BJ (cell line): ENCODE measurements at regions not wholly inside any gene's neighbourhood (a gene's known extent, or its start where the extent isn't known, plus 50 kb on each side); places are given as distances from the start of the nearest gene placed in this dataset.

Experiments used
- CTCF ChIA-PET: fragments of 350-600 bp; formaldehyde crosslinking; extraction: SDS; loops from one replicate; lab custom pipeline; 2021; ENCODE audit warnings: antibody characterized with exemption, inconsistent platforms; lab: Yijun Ruan, JAX
- POLR2A ChIA-PET: fragments of 300-600 bp; sonication (Branson Sonifier 250); formaldehyde crosslinking; extraction: SDS; loops from one replicate; lab custom pipeline; 2021; ENCODE audit warnings: antibody characterized with exemption; lab: Charles Lee
- DNase-seq: peaks from one replicate; pipeline ENCODE4 v3.0.0-alpha.2; 2011; ENCODE audit warnings: low read depth
- H3K27me3 ChIP-seq: 2 replicates; pipeline ENCODE4 v1.6.0; 2011; ENCODE audit warnings: low read length; ENCODE audit not compliant: control insufficient read depth, insufficient read depth
- H3K36me3 ChIP-seq: 2 replicates; pipeline ENCODE4 v1.5.1; 2011; ENCODE audit warnings: low read length; ENCODE audit not compliant: control insufficient read depth, insufficient read depth
- H3K4me3 ChIP-seq: 2 replicates; pipeline ENCODE4 v1.5.1; 2011; ENCODE audit warnings: low read depth, mild to moderate bottlenecking, control low read depth, low read length
- CTCF ChIP-seq: IDR thresholded peaks from 2 replicates; pipeline ENCODE4 v1.5.1; 2011; ENCODE audit warnings: low read depth, mild to moderate bottlenecking, control low read depth, inconsistent platforms, low read length, moderate library complexity; ENCODE audit not compliant: insufficient read depth

- ChIA-PET CTCF (interaction anchor here (0.9 to 1.7 kb wide), 2 partner anchors 10 to 18 kb away, joined by 3 to 4 read pairs; no protein-coding TSS in a partner anchor), POLR2A (no interaction called here)
- Histone ChIP-seq H3K27me3 (no peaks in the 10 kb centered on the region), H3K36me3 (no peaks in the 10 kb centered on the region), H3K4me3 (no peak overlapping the region)
- DNase-seq: no peak
- TF ChIP-seq CTCF: no peak
These were observed 52.6 kb upstream of the AFF3 start for GRCh38 chr2:100194951-100195350.

- Histone ChIP-seq H3K36me3 (no peaks in the 10 kb centered on the region), H3K4me3 (no peak overlapping the region), H3K27me3 (no peaks in the 10 kb centered on the region)
- no peak for DNase-seq
- TF ChIP-seq CTCF: no peak
- ChIA-PET CTCF (interaction anchor here (0.9 kb wide), 1 partner anchor 72 kb away, joined by 3 read pairs; no protein-coding TSS in a partner anchor), POLR2A (no interaction called here)
These were observed 50.9 kb upstream of the AFF3 start for GRCh38 chr2:100193291-100193710.

GRCh38 chr2:100192825-100193224 lies 50.4 kb upstream of the AFF3 start:
- DNase-seq: no peak
- no peak for TF ChIP-seq CTCF
- ChIA-PET POLR2A (no interaction called here), CTCF (interaction anchor here (0.9 kb wide), 1 partner anchor 72 kb away, joined by 3 read pairs; no protein-coding TSS in a partner anchor)
- Histone ChIP-seq H3K27me3 (no peaks in the 10 kb centered on the region), H3K4me3 (no peak overlapping the region), H3K36me3 (no peaks in the 10 kb centered on the region)

GRCh38 chr2:100192300-100192699 lies 49.9 kb upstream of the AFF3 start:
- no peak for TF ChIP-seq CTCF
- H3K36me3 ChIP-seq: no peaks in the 10 kb centered on the region
- CTCF ChIA-PET: no interaction called here
- no peak for DNase-seq
- no peak overlapping the region for H3K4me3 ChIP-seq
- POLR2A ChIA-PET: no interaction called here
- no peaks in the 10 kb centered on the region for H3K27me3 ChIP-seq
